ENCODE measurements at regions not wholly inside any gene's neighbourhood (a gene's known extent, or its start where the extent isn't known, plus 50 kb on each side); places are given as distances from the start of the nearest gene placed in this dataset.

DNA sequence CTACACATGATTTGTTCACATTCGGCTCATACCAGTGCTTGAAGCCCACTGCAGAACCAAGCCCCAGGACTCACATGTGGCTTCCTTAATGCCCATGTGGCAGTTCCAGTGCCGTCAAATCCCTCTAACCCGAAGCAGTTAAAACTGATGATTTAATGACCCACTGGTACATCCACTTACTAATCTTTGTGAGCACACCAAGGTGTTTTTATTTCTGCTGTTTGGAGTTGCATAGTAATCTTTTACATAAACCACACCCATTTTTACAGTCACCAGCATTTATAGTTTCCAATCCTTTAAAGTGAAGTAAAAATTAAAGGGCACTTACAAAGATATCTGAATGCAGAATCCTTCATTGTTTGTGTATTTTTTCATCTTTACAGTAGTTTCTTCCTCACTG lies 232.0 kb downstream of the ANKRD60 start:
- TF ChIP-seq, protein P1, sequence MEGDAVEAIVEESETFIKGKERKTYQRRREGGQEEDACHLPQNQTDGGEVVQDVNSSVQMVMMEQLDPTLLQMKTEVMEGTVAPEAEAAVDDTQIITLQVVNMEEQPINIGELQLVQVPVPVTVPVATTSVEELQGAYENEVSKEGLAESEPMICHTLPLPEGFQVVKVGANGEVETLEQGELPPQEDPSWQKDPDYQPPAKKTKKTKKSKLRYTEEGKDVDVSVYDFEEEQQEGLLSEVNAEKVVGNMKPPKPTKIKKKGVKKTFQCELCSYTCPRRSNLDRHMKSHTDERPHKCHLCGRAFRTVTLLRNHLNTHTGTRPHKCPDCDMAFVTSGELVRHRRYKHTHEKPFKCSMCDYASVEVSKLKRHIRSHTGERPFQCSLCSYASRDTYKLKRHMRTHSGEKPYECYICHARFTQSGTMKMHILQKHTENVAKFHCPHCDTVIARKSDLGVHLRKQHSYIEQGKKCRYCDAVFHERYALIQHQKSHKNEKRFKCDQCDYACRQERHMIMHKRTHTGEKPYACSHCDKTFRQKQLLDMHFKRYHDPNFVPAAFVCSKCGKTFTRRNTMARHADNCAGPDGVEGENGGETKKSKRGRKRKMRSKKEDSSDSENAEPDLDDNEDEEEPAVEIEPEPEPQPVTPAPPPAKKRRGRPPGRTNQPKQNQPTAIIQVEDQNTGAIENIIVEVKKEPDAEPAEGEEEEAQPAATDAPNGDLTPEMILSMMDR (conservative IDR thresholded peaks at IDR 0.05 in 1 of 2, IDR thresholded peaks at IDR 0.05 in 1 of 2; ENCODE audit: extremely low read depth in 1 of 2, insufficient read depth in 1 of 2, low read depth in 1 of 2, low read length in 2 of 2), result no peak
- TF ChIP-seq EZH2 (IDR thresholded peaks at IDR 0.05; ENCODE audit: borderline replicate concordance, low read length), result no peak
